ENCODE measurements at regions not wholly inside any gene's neighbourhood (a gene's known extent, or its start where the extent isn't known, plus 50 kb on each side); places are given as distances from the start of the nearest gene placed in this dataset.

- TF ChIP-seq CTCF (IDR thresholded peaks at IDR 0.05; ENCODE audit: low read depth, low read length) (no peak), EZH2phosphoT487 (IDR thresholded peaks at IDR 0.05; ENCODE audit: low read depth) (no peak)
Observed at GRCh38 chr6:164063346-164063745, 648.8 kb downstream of the QKI start.
